HepG2 (cell line): ENCODE measurements at regions not wholly inside any gene's neighbourhood (a gene's known extent, or its start where the extent isn't known, plus 50 kb on each side); places are given as distances from the start of the nearest gene placed in this dataset.

Source experiments
- ATAC-seq: fragments of 200-7000 bp; cut with Tn5 transposase; 3 replicates; pipeline ENCODE4 v1.9.1; 2020; ENCODE audit warnings: mild to moderate bottlenecking, moderate library complexity
- BruUV-seq: library from RNA; stranded (reverse); fragments of 400-500 nt; replicated peaks from 2 replicates; lab custom pipeline; 2021; lab: Mats Ljungman, UMichigan
- CTCF ChIA-PET: fragments of 300-600 bp; formaldehyde crosslinking; extraction: SDS; loops from one replicate; lab custom pipeline; 2021; ENCODE audit warnings: low total read pairs, inconsistent platforms, low intra/inter-chr PET ratio; lab: Yijun Ruan, JAX
- POLR2A ChIA-PET: fragments of 350-600 bp; sonication (Branson Sonifier 250); formaldehyde crosslinking; loops from one replicate; lab custom pipeline; 2020; ENCODE audit warnings: antibody characterized with exemption, inconsistent platforms; lab: Yijun Ruan, JAX
- DNase-seq: peaks from one replicate; pipeline ENCODE4 v3.0.0-alpha.2; 2015; ENCODE audit warnings: low spot score
- FAIRE-seq: peaks from 3 replicates; lab custom pipeline; 2011; peaks lifted over from hg19 to GRCh38; lab: Jason Lieb, UNC
- H2AFZ ChIP-seq: one replicate; pipeline ENCODE4 v1.6.1; 2011; ENCODE audit warnings: low read length, inconsistent platforms
- H3K27ac ChIP-seq: fragments of 300-600 bp; 3 replicates; pipeline ENCODE4 v1.8.0; 2011; ENCODE audit warnings: mixed run types, mild to moderate bottlenecking, mixed read lengths, low read length, inconsistent platforms; ENCODE audit not compliant: insufficient read depth; ENCODE audit errors: extremely low read length
- H3K27me3 ChIP-seq, 2 experiments: fragments of 200-600 bp in 1 of 2; 2 replicates in 1 of 2; 3 replicates in 1 of 2; pipeline versions ENCODE4 v1.6.0 to v1.8.0; 2011; ENCODE audit warnings: low read length in 2 of 2, mild to moderate bottlenecking in 2 of 2, moderate library complexity in 2 of 2, inconsistent platforms in 1 of 2; ENCODE audit not compliant: insufficient read depth in 2 of 2, control insufficient read depth in 1 of 2
- H3K36me3 ChIP-seq, 2 experiments: fragments of 200-600 bp in 1 of 2; replicated peaks in 1 of 2; 2 replicates in 1 of 2; 3 replicates in 1 of 2; pipeline versions ENCODE4 v1.5.1 to v1.8.0; 2011; ENCODE audit warnings: low read length in 2 of 2, inconsistent platforms in 1 of 2; ENCODE audit not compliant: insufficient read depth in 2 of 2, control insufficient read depth in 1 of 2
- H3K4me1 ChIP-seq: 2 replicates; pipeline ENCODE4 v1.5.1; 2012; ENCODE audit warnings: low read length, inconsistent platforms; ENCODE audit not compliant: insufficient read depth
- H3K4me2 ChIP-seq: 2 replicates; pipeline ENCODE4 v1.6.0; 2011; ENCODE audit warnings: low read depth, low read length, inconsistent platforms
- H3K4me3 ChIP-seq, 3 experiments: fragments of 200-600 bp in 1 of 3; sonication (generic), shearing (Covaris generic) in 1 of 3; replicated peaks in 1 of 3; 2 replicates each; pipeline ENCODE4 v1.5.1; 2011 to 2016; ENCODE audit warnings: low read length in 3 of 3, inconsistent platforms in 2 of 3, low read depth in 2 of 3, mild to moderate bottlenecking in 2 of 3, control low read depth in 1 of 3, mixed read lengths in 1 of 3; ENCODE audit not compliant: insufficient read depth in 1 of 3
- H3K79me2 ChIP-seq: one replicate; pipeline ENCODE4 v1.6.1; 2011; ENCODE audit warnings: low read length, inconsistent platforms; ENCODE audit not compliant: insufficient read depth
- H3K9ac ChIP-seq: 2 replicates; pipeline ENCODE4 v1.6.0; 2011; ENCODE audit warnings: mild to moderate bottlenecking, low read depth, low read length, inconsistent platforms; ENCODE audit not compliant: insufficient read depth
- H3K9me3 ChIP-seq: 2 replicates; pipeline ENCODE4 v1.5.1; 2012; ENCODE audit warnings: mild to moderate bottlenecking, low read length
- H4K20me1 ChIP-seq: 2 replicates; pipeline ENCODE4 v1.6.0; 2011; ENCODE audit warnings: inconsistent platforms, mild to moderate bottlenecking, low read length, moderate library complexity; ENCODE audit not compliant: insufficient read depth
- DNMT3B ChIP-seq: conservative IDR thresholded peaks from 2 replicates; pipeline ENCODE4 v1.6.1; 2016; ENCODE audit warnings: missing biosample characterization, control low read depth
- KDM3A ChIP-seq: IDR thresholded peaks from 2 replicates; pipeline ENCODE4 v1.6.1; 2018; ENCODE audit warnings: low read depth, missing compliant biosample characterization
- MEIS1 ChIP-seq: sonication (generic); formaldehyde crosslinking; IDR thresholded peaks from 2 replicates; pipeline ENCODE4 v1.9.0; 2021; ENCODE audit warnings: mild to moderate bottlenecking, missing genetic modification reagents, moderate library complexity, borderline replicate concordance
- MYNN ChIP-seq: sonication (generic); formaldehyde crosslinking; IDR thresholded peaks from 2 replicates; pipeline ENCODE4 v1.4.0; 2020; ENCODE audit warnings: mild to moderate bottlenecking, low read depth, missing genetic modification reagents
- PLRG1 ChIP-seq: fragments of 450-650 bp; conservative IDR thresholded peaks from 2 replicates; pipeline ENCODE4 v1.6.1; 2016
- ZFYVE20 ChIP-seq: sonication (generic); formaldehyde crosslinking; IDR thresholded peaks from 2 replicates; pipeline ENCODE4 v1.8.0; 2023; ENCODE audit warnings: low read depth, mild to moderate bottlenecking, moderate library complexity, missing genetic modification reagents, borderline replicate concordance
- ZKSCAN8 ChIP-seq: IDR thresholded peaks from 2 replicates; pipeline ENCODE4 v1.6.1; 2016; ENCODE audit warnings: borderline replicate concordance, missing genetic modification reagents, missing compliant biosample characterization
- ZMYM2 ChIP-seq: sonication (generic); formaldehyde crosslinking; IDR thresholded peaks from 2 replicates; pipeline ENCODE4 v1.8.0; 2022; ENCODE audit warnings: mild to moderate bottlenecking, missing genetic modification reagents
- ZNF24 ChIP-seq: fragments of 450-650 bp; IDR thresholded peaks from 2 replicates; pipeline ENCODE4 v1.6.1; 2017; ENCODE audit warnings: antibody characterized with exemption, mild to moderate bottlenecking
- ZNF333 ChIP-seq: sonication (generic); formaldehyde crosslinking; IDR thresholded peaks from 2 replicates; pipeline ENCODE4 v1.4.0; 2020; ENCODE audit warnings: mild to moderate bottlenecking, missing genetic modification reagents, borderline replicate concordance
- ZNF530 ChIP-seq: sonication (generic); formaldehyde crosslinking; IDR thresholded peaks from 2 replicates; pipeline ENCODE4 v1.5.0; 2020; ENCODE audit warnings: low read depth, mild to moderate bottlenecking, missing genetic modification reagents
- ZNF569 ChIP-seq: sonication (generic); formaldehyde crosslinking; IDR thresholded peaks from 2 replicates; pipeline ENCODE4 v1.5.0; 2020; ENCODE audit warnings: mild to moderate bottlenecking, missing genetic modification reagents, moderate library complexity, borderline replicate concordance
- ZSCAN12 ChIP-seq: sonication (generic); formaldehyde crosslinking; IDR thresholded peaks from 2 replicates; pipeline ENCODE4 v1.9.0; 2021; ENCODE audit warnings: mild to moderate bottlenecking, missing genetic modification reagents
- in situ Hi-C: cut with HindIII; loops from 2 replicates; pipeline ENCODE4 v1.10.0; 2017; ENCODE audit warnings: low pct_unique_long_range_greater_than_20kb; ENCODE audit not compliant: extremely low pct_ligation_motif_present
- intact Hi-C: fragments of 100-400 bp; cut with micrococcal nuclease; formaldehyde crosslinking; loops from one replicate; pipeline ENCODE4 v1.10.0; 2022; ENCODE audit not compliant: unreplicated experiment
- TF ChIP-seq, protein P1 (sequence below): sonication (generic); formaldehyde crosslinking; IDR thresholded peaks from 2 replicates; pipeline ENCODE4 v1.4.0; 2020; ENCODE audit warnings: missing genetic modification reagents
- TF ChIP-seq, protein P2 (sequence below): sonication (generic); formaldehyde crosslinking; conservative IDR thresholded peaks from 2 replicates; pipeline ENCODE4 v1.4.0; 2020; ENCODE audit warnings: mild to moderate bottlenecking, missing genetic modification reagents, moderate library complexity

DNA sequence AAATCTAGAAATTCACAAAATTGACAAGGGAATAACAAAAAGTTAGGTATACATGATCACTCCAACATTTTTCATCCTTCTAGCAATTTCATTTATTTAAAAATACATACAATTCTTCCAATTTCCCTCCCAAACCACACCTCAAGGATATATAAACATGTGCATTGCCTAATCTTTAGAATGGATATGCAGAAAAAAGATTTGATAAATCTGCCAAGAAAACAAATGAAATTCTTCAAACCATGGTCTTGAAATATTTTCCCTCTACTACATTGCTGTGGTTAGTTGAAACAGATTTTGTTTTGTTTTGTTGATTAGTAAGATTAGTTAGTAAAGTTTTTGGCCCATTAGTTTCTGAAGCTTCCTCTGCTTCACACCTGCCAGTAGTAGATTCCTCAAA is 703.3 kb upstream of the CCDC179 start:
- ATAC-seq (no peak), DNase-seq (no peak), FAIRE-seq (no peak)
- no peak overlapping the region for H3K9ac ChIP-seq
- no peaks in the 10 kb centered on the region for H4K20me1 ChIP-seq
- no peaks in the 10 kb centered on the region for H3K79me2 ChIP-seq
- H3K4me1 ChIP-seq = no peaks in the 10 kb centered on the region
- TF ChIP-seq ZNF333 = no peak
- no peak for TF ChIP-seq KDM3A (CRISPR knock-in tag)
- no peak for TF ChIP-seq ZSCAN12 (CRISPR knock-in tag)
- no peak for TF ChIP-seq ZMYM2 (CRISPR knock-in tag)
- TF ChIP-seq DNMT3B (CRISPR knock-in tag) = no peak
- no peak for TF ChIP-seq ZNF569
- no peak for TF ChIP-seq ZNF24
- no peak for TF ChIP-seq ZNF530 (CRISPR knock-in tag)
- TF ChIP-seq MEIS1 (CRISPR knock-in tag) = no peak
- TF ChIP-seq, protein P1, sequence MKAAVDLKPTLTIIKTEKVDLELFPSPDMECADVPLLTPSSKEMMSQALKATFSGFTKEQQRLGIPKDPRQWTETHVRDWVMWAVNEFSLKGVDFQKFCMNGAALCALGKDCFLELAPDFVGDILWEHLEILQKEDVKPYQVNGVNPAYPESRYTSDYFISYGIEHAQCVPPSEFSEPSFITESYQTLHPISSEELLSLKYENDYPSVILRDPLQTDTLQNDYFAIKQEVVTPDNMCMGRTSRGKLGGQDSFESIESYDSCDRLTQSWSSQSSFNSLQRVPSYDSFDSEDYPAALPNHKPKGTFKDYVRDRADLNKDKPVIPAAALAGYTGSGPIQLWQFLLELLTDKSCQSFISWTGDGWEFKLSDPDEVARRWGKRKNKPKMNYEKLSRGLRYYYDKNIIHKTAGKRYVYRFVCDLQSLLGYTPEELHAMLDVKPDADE (CRISPR knock-in tag) = no peak
- TF ChIP-seq PLRG1 = no peak
- TF ChIP-seq MYNN = no peak
- TF ChIP-seq, protein P2, sequence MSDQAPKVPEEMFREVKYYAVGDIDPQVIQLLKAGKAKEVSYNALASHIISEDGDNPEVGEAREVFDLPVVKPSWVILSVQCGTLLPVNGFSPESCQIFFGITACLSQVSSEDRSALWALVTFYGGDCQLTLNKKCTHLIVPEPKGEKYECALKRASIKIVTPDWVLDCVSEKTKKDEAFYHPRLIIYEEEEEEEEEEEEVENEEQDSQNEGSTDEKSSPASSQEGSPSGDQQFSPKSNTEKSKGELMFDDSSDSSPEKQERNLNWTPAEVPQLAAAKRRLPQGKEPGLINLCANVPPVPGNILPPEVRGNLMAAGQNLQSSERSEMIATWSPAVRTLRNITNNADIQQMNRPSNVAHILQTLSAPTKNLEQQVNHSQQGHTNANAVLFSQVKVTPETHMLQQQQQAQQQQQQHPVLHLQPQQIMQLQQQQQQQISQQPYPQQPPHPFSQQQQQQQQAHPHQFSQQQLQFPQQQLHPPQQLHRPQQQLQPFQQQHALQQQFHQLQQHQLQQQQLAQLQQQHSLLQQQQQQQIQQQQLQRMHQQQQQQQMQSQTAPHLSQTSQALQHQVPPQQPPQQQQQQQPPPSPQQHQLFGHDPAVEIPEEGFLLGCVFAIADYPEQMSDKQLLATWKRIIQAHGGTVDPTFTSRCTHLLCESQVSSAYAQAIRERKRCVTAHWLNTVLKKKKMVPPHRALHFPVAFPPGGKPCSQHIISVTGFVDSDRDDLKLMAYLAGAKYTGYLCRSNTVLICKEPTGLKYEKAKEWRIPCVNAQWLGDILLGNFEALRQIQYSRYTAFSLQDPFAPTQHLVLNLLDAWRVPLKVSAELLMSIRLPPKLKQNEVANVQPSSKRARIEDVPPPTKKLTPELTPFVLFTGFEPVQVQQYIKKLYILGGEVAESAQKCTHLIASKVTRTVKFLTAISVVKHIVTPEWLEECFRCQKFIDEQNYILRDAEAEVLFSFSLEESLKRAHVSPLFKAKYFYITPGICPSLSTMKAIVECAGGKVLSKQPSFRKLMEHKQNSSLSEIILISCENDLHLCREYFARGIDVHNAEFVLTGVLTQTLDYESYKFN (CRISPR knock-in tag) = no peak
- TF ChIP-seq ZKSCAN8 (CRISPR knock-in tag) = no peak
- no peak for TF ChIP-seq ZFYVE20 (CRISPR knock-in tag)
- H3K27me3 ChIP-seq = no peaks in the 10 kb centered on the region
- H2AFZ ChIP-seq = no peak overlapping the region
- in situ Hi-C loops = no loop called here
- no peaks in the 10 kb centered on the region for H3K9me3 ChIP-seq
- ChIA-PET CTCF (no interaction called here), POLR2A (no interaction called here)
- no TSS peak for BruUV-seq
- H3K27ac ChIP-seq = no peak overlapping the region
- intact Hi-C loops = no loop called here
- H3K4me2 ChIP-seq = no peak overlapping the region
- H3K36me3 ChIP-seq = no peaks in the 10 kb centered on the region
- H3K4me3 ChIP-seq = no peak overlapping the region
